Smooth muscle cell (in vitro differentiated cells): ENCODE measurements at regions not wholly inside any gene's neighbourhood (a gene's known extent, or its start where the extent isn't known, plus 50 kb on each side); places are given as distances from the start of the nearest gene placed in this dataset.

Experiments
- DNase-seq: peaks from one replicate; lab custom pipeline; 2025; ENCODE audit not compliant: unreplicated experiment; lab: John Stamatoyannopoulos, UW
- H2AFZ ChIP-seq: fragments of 200-600 bp; sonication (generic); 2 replicates; pipeline ENCODE4 v1.6.0; 2016; ENCODE audit warnings: antibody characterized with exemption, low read depth, mild to moderate bottlenecking
- H3F3A ChIP-seq: fragments of 200-600 bp; sonication (generic); 2 replicates; pipeline ENCODE4 v1.6.0; 2017; ENCODE audit warnings: antibody characterized with exemption, low read depth
- H3K27ac ChIP-seq: fragments of 200-600 bp; sonication (generic); 2 replicates; pipeline ENCODE4 v1.5.1; 2016; ENCODE audit warnings: low read depth, mild to moderate bottlenecking
- H3K27me3 ChIP-seq: fragments of 200-600 bp; sonication (generic); 2 replicates; pipeline ENCODE4 v1.6.1; 2016; ENCODE audit warnings: low read depth, mild to moderate bottlenecking
- H3K36me3 ChIP-seq: fragments of 200-600 bp; sonication (generic); 2 replicates; pipeline ENCODE4 v1.5.1; 2016; ENCODE audit warnings: low read depth
- H3K4me1 ChIP-seq: fragments of 200-600 bp; sonication (generic); 2 replicates; pipeline ENCODE4 v1.5.1; 2016; ENCODE audit warnings: low read depth
- H3K4me2 ChIP-seq: fragments of 200-600 bp; sonication (generic); 2 replicates; pipeline ENCODE4 v1.6.0; 2016; ENCODE audit warnings: mild to moderate bottlenecking
- H3K4me3 ChIP-seq: fragments of 200-600 bp; sonication (generic); 2 replicates; pipeline ENCODE4 v1.5.1; 2016; ENCODE audit warnings: mild to moderate bottlenecking
- H3K79me2 ChIP-seq: fragments of 200-600 bp; sonication (generic); 2 replicates; pipeline ENCODE4 v1.6.0; 2016; ENCODE audit warnings: low read depth, mild to moderate bottlenecking
- H3K9ac ChIP-seq: fragments of 200-600 bp; sonication (generic); 2 replicates; pipeline ENCODE4 v1.6.0; 2016; ENCODE audit warnings: low read depth
- H3K9me3 ChIP-seq: fragments of 200-600 bp; sonication (generic); replicated peaks from 2 replicates; pipeline ENCODE4 v1.5.1; 2016; ENCODE audit warnings: low read depth
- H4K20me1 ChIP-seq: fragments of 200-600 bp; sonication (generic); 2 replicates; pipeline ENCODE4 v1.6.0; 2016; ENCODE audit warnings: low read depth
- WGBS: methylation state at CpG from one replicate; pipeline ENCODE4 v1.1.7; 2016; ENCODE audit warnings: low lambda C conversion rate; 5-methylcytosine and 5-hydroxymethylcytosine counted together
- TF ChIP-seq, protein P1 (sequence below): fragments of 200-600 bp; sonication (generic); IDR thresholded peaks from 2 replicates; pipeline ENCODE4 v1.5.1; 2017; ENCODE audit warnings: borderline replicate concordance, mild to moderate bottlenecking, antibody characterized with exemption; ENCODE audit not compliant: insufficient read depth, poor library complexity, severe bottlenecking

DNA sequence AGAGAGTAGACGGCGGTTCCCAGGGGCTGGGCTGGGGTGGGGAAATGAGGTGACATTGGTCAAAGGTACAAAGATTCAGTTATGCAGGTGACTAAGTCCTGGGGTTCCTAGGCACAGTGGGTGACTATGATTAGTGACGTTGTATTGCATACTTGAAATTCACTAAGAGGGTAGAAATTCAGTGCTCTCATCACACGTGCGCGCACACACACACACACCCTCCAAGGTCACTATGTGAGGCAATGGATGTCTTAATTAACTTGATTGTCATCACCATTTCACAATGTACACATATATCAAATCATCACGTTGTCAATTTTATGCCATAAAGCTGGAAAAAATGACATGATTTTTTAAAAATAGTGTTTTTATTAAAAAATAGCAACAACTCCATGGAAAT is 92.9 kb upstream of the ALKAL2 start:
- no peak overlapping the region for H2AFZ ChIP-seq
- no peaks in the 10 kb centered on the region for H3K27me3 ChIP-seq
- no peak for DNase-seq
- H3K4me1 ChIP-seq = no peaks in the 10 kb centered on the region
- no peak overlapping the region for H3K27ac ChIP-seq
- H3K79me2 ChIP-seq = no peaks in the 10 kb centered on the region
- H3K9me3 ChIP-seq = no peaks in the 10 kb centered on the region
- WGBS = 86% methylated on average over 7 of the region's 7 CpGs
- no peaks in the 10 kb centered on the region for H3K36me3 ChIP-seq
- no peak overlapping the region for H3K4me3 ChIP-seq
- TF ChIP-seq, protein P1, sequence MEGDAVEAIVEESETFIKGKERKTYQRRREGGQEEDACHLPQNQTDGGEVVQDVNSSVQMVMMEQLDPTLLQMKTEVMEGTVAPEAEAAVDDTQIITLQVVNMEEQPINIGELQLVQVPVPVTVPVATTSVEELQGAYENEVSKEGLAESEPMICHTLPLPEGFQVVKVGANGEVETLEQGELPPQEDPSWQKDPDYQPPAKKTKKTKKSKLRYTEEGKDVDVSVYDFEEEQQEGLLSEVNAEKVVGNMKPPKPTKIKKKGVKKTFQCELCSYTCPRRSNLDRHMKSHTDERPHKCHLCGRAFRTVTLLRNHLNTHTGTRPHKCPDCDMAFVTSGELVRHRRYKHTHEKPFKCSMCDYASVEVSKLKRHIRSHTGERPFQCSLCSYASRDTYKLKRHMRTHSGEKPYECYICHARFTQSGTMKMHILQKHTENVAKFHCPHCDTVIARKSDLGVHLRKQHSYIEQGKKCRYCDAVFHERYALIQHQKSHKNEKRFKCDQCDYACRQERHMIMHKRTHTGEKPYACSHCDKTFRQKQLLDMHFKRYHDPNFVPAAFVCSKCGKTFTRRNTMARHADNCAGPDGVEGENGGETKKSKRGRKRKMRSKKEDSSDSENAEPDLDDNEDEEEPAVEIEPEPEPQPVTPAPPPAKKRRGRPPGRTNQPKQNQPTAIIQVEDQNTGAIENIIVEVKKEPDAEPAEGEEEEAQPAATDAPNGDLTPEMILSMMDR = no peak
- no peak overlapping the region for H3K4me2 ChIP-seq
- no peak overlapping the region for H3K9ac ChIP-seq
- H4K20me1 ChIP-seq = no peaks in the 10 kb centered on the region
- H3F3A ChIP-seq = no peaks in the 10 kb centered on the region

DNA sequence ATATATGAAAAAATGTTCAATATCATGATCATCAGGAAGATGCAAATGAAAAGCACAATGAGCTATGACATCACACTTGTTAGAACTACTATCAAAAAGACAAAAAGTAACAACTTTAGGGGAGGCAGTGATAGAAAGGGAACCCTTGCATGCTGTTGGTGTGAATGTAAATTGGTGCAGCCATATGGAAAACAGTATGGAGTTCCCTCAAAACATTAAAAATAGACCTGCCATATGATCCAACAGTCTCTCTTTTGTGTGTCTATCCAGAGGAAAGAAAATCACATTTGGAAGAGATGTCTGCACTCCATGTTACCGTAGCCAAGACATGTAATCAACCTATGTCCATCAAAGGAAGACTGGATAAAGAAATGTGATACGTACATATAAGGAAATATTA is 92.3 kb upstream of the ALKAL2 start:
- H3K4me1 ChIP-seq = no peaks in the 10 kb centered on the region
- no peaks in the 10 kb centered on the region for H3F3A ChIP-seq
- H3K4me3 ChIP-seq = no peak overlapping the region
- 94% methylated on average over 2 of the region's 2 CpGs for WGBS
- no peak overlapping the region for H2AFZ ChIP-seq
- no peak overlapping the region for H3K9ac ChIP-seq
- no peak for DNase-seq
- no peaks in the 10 kb centered on the region for H3K79me2 ChIP-seq
- H3K9me3 ChIP-seq = no peaks in the 10 kb centered on the region
- H3K4me2 ChIP-seq = no peak overlapping the region
- TF ChIP-seq, protein P1 = no peak
- H3K36me3 ChIP-seq = no peaks in the 10 kb centered on the region
- no peaks in the 10 kb centered on the region for H3K27me3 ChIP-seq
- H3K27ac ChIP-seq = no peak overlapping the region
- H4K20me1 ChIP-seq = no peaks in the 10 kb centered on the region

DNA sequence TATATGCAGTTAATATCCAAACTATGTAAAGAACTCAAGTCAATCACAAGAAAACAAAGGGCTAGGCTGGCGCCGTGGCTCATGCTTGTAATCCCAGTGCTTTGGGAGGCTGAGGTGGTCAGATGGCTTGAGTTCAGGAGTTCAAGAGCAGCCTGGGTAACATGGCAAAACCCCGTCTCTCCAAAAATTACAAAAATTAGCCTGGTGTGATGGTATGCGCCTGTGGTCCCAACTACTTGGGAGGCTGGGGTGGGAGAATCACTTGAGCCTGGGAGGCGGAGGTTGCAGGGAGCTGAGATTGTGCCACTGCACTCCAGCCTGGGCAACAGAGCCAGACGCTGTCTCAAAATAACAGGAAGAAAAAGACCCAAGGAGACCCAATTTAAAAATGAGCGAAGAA is 91.9 kb upstream of the ALKAL2 start:
- no peak overlapping the region for H3K27ac ChIP-seq
- H3K9ac ChIP-seq = no peak overlapping the region
- H3K4me1 ChIP-seq = no peaks in the 10 kb centered on the region
- H2AFZ ChIP-seq = no peak overlapping the region
- TF ChIP-seq, protein P1 = no peak
- 90% methylated on average over 7 of the region's 7 CpGs for WGBS
- H3F3A ChIP-seq = no peaks in the 10 kb centered on the region
- H3K27me3 ChIP-seq = no peaks in the 10 kb centered on the region
- H3K9me3 ChIP-seq = no peaks in the 10 kb centered on the region
- no peak overlapping the region for H3K4me2 ChIP-seq
- no peaks in the 10 kb centered on the region for H3K36me3 ChIP-seq
- H4K20me1 ChIP-seq = no peaks in the 10 kb centered on the region
- DNase-seq = no peak
- no peak overlapping the region for H3K4me3 ChIP-seq
- H3K79me2 ChIP-seq = no peaks in the 10 kb centered on the region

DNA sequence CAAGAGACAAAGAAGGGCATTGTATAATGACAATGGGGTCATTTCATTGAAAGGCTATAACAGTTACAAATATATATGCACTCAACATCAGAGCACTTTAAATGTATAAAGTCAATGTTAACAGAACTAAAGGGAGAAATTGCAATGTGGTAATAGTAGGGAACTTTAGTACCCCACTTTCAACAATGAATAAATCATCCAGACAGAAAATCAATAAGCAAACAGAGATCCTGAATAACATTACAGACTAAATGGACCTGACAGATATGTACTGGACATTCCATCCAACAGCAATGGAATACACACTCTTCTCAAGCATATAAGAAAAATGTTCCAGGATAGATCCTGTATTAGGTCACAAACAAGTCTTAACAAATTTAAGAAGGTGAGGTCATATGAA is 90.5 kb upstream of the ALKAL2 start:
- Histone ChIP-seq H3K9ac (no peak overlapping the region), H3K4me2 (no peak overlapping the region), H3K4me1 (no peaks in the 10 kb centered on the region), H3K4me3 (no peak overlapping the region), H3K27me3 (no peaks in the 10 kb centered on the region), H4K20me1 (no peaks in the 10 kb centered on the region), H3F3A (no peaks in the 10 kb centered on the region), H2AFZ (no peak overlapping the region), H3K79me2 (no peaks in the 10 kb centered on the region), H3K27ac (no peak overlapping the region), H3K36me3 (no peaks in the 10 kb centered on the region), H3K9me3 (no peaks in the 10 kb centered on the region)
- TF ChIP-seq, protein P1 = no peak
- DNase-seq = no peak
